ENCODE measurements at regions not wholly inside any gene's neighbourhood (a gene's known extent, or its start where the extent isn't known, plus 50 kb on each side); places are given as distances from the start of the nearest gene placed in this dataset.
"Not testable (repeated sequence)": the region's sequence is repeated elsewhere in the genome, so short reads cannot be mapped to it uniquely, and the experiment has no call there.

DNA sequence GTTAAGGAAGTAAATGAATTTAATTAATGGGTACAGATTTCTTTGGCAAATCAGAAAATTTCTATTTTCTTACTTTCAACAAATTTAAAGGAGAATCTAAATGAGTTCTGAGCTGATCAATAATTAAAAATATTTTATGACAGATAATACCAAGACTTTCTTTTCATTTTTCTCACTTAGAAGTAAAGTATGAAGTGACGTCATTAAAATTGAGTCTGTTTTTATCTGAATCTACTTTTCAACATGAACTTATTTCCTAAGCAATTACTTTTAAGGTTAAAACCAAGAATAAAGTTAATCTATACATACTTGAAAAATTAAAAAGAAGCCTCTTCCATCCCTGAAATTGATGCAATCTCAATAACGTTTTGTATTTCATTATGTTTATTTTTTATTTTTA is 552.8 kb upstream of the ST8SIA4 start:
- no peak for DNase-seq

- no peak for DNase-seq
These were observed 552.0 kb upstream of the ST8SIA4 start for GRCh38 chr5:101455048-101455447.

GRCh38 chr5:101442281-101442680 is 539.2 kb upstream of the ST8SIA4 start:
- DNase-seq, result not testable (repeated sequence)

DNA sequence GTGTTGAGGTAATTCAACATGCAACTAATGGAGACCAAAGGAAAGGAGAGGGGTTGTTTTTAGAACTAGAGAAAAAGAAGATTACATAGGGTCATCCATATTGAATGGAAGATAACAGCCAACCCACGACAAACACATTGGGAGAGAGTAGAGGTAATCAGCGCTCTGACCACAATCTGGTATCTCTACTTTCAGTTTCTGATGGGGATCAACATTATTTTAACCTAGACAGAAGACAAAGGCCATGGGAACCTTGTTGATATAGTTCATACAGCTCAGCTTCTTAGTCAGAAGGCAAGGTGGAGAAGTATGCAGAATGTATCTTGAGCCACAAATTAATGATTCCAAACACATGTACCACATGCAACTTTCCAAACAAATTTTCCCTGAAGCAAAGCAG is 537.1 kb upstream of the ST8SIA4 start:
- DNase-seq, result no peak

DNA sequence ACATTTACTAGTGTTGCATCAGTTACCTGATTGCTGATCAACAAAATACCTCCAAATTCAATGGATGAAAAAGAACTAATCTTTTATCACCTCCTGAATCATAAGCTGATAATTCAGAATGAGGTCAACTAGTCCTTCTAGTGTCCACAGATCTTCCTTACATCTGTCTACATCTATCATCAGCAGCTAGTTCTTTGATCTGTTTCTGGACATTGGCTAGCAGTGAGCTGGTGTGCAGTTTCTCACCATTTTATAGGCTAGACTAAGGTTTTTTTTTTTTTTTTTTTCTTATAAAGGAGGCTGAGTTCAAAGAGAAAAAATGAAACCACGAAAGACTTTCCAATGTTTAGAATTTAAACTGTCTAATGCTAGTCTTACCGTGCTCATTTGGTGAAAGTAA is 534.3 kb upstream of the ST8SIA4 start:
- DNase-seq, result no peak

DNA sequence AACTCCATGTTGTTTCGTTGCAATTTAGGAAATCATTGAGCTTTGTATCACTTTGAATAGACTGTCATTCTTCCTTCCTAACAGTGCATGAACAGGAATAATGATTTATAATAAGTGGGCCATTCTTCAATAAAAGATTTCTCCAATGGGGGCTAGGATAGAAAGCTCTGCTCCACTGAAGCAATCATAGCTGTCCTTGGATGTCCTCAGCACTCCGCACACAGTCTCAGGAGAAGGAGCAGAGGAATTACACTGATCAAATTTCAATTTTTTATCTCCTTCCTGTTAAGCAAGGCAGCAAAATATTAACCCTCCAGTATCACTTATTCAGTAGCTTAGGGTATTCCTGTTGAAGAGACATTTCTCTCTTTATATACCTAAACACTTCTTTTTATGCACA is 532.7 kb upstream of the ST8SIA4 start:
- no peak for DNase-seq

DNA sequence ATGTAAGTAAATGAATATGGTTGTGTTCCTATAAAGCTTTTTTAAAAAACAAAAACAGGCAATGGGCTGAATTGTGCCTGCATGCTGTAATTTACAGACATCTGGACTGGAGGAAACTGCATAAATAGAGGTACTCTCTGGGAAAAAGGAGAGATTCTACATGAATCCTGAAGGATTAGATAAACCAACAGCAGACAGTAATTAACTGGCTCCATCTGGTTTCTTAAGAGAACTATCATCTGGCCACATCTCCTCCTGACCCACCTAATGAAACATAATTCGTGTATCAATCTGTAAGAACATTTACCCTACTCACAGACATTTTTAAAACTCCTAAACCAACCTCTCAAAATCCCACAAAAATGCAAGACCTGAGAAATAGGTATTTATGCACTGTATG is 528.1 kb upstream of the ST8SIA4 start:
- no peak for DNase-seq

DNA sequence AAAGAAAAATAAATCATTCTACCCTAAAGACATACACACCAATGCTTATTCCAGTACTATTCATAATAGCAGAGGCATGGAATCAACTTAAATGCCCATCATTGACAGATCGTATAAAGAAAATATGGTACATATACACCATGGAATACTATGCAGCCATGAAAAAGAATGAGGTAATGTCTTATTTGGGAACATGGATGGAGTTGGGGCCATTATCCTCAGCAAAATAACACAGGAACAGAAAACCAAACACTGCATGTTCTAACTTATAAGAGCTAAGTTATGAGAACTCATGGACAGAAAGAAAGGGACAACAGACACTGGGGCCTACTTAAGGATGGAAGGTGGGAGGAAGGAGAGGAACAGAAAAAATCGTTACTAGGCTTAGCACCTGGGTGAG is 527.5 kb upstream of the ST8SIA4 start:
- DNase-seq, result no peak

DNA sequence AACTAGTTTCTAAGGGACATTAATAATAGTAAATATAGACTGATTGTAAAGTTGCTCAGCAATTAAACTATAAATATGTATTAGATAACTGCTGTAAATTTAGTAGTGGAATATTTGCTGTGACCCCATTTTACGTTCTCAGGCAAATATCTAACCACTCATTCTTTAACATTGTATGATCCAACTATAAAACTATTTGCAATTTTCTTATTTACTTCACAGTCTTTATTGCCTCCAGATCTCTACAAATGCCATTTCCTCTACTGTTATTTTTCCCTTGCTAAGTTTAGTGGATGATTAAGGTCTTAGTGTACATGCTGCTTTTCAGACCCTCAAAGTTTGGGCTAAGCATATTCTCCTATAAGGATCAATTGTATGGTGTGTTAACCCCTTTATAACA is 526.2 kb upstream of the ST8SIA4 start:
- DNase-seq, result no peak

GRCh38 chr5:101425339-101425859 is 522.3 kb upstream of the ST8SIA4 start:
- DNase-seq, result no peak

DNA sequence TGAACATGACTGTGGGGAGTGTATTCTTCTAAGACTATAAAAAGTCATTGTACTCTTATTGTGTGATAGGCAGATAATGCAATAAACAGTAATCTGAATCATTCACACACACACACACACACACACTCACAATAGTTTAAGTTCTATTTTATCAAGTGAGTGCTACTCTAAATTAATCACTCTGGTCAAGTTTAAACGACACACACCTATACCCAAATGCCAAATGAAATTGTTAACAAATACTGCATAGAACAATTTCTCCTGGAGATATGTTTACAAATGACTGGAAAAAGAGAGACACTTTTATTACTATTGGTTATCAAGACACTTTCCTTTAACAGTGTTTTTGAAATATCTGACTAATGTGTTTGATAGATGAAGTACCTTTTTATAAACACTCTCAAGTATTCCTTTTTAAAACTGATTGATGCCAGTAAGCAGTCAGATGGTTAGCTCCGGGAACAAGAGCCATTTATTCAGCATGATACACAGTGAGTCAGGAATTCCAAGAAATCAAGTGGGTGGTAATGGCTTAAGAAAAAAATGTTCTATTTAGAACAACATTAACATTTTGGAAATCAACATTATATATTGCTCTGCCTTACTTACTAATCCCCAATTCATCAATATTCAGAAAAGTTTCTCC is 521.6 kb upstream of the ST8SIA4 start:
- peak; percentile 8 for DNase-seq

GRCh38 chr5:101418713-101419118 is 515.6 kb upstream of the ST8SIA4 start:
- peak; percentile 40 for DNase-seq

- no peak for DNase-seq
These were observed 501.4 kb upstream of the ST8SIA4 start for GRCh38 chr5:101404531-101404930.

- DNase-seq, result no peak
These were observed 490.8 kb upstream of the ST8SIA4 start for GRCh38 chr5:101393795-101394450.

GRCh38 chr5:101390151-101390908 is 487.2 kb upstream of the ST8SIA4 start:
- peak; percentile 48 for DNase-seq

GRCh38 chr5:101385276-101385675 is 482.2 kb upstream of the ST8SIA4 start:
- DNase-seq, result no peak

GRCh38 chr5:101370181-101370580 is 467.1 kb upstream of the ST8SIA4 start:
- DNase-seq, result no peak

DNA sequence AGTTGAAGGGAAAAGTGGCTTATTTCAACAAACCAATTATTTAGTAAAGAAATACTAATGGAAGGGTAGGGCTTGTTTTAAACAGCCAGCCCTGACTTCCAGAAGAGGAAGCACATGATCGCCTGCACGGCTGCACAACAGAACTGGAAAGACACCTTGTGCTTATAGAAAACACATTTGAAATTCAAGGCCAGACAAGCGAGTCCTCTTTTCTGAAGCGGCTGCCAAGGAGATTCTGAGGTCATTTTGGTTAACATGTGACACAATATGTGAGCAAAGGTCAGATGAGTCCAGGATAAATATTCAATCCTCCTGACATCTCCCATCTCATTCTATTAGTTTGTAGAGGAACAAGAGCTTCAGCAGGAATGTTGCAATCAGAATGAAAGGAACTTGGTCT is 461.4 kb upstream of the ST8SIA4 start:
- DNase-seq, result peak; percentile 14

DNA sequence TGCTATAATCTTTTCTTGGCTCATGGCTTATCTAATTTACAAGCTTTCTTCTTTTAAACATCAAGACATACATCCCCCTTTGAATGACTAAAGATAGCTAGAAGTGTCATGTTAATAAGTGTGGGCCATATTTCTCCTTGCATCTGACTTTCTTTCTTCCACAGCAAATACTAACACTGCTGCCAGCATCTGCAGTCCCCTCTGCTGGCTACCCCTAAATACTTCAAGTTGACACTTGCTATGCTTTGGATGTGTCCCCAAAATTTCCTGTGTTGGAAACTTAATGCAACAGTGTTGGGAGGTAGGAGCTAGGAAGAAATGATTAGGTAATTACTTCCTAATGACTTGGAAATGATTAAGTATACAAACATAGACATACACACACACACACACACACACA is 459.0 kb upstream of the ST8SIA4 start:
- no peak for DNase-seq

DNA sequence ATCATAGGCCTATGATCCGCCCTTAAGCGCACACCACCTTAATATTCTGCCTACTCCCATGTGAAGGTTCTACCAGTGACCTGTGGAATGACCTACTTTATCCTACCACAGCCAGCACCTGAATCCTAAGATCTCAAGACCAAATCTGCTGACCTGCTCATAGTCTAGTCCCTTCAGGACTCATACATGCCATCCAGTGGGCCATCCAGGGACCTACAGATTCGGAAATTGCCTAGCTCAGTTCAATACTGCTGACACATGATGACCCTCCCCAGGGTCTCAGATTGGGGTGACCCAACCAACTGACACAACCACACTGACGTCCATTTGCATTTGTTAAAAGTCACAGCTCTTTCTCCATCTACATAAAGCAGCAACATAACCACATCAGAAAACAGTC is 443.8 kb upstream of the ST8SIA4 start:
- DNase-seq, result no peak

GRCh38 chr5:101346447-101346846 is 443.4 kb upstream of the ST8SIA4 start:
- DNase-seq, result no peak

DNA sequence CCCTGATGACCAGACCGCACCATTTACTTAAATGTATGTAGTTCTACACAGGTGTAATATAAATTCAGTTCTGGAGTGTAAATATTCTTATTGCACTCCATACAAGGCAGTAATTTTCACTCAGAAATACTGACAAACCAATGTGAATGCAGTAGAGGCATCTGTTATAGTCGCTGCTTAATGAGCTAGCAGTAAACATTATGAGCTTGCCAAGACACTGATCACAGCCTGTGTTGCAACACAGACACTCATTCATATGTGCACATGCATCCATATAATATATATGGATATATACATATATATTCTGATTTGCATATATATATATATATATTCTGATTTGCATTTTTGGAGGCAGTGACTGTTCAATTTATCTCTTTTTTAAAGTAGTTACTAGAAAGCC is 435.1 kb upstream of the ST8SIA4 start:
- no peak for DNase-seq

DNA sequence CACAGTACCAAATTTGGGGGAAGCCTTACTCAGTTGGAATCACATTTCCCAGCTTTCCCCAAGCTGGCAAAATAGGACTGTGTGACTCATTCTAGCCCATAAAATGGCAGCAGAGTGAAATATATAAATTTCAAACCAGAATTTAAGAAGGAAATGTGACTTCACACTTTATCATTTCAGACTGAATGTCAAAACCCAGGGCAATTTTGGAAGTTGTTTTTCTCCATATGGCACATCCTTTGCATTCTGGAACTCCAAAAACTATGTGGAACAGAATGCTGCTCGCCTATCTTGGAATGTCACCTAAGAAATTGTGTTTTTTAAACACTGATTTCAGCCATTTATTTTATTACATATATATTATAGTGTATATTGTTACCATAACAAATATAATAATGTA is 424.7 kb upstream of the ST8SIA4 start:
- no peak for DNase-seq

GRCh38 chr5:101326766-101327165 is 423.7 kb upstream of the ST8SIA4 start:
- no peak for DNase-seq
